CD4-positive, alpha-beta T cell (primary cell): ENCODE measurements at regions not wholly inside any gene's neighbourhood (a gene's known extent, or its start where the extent isn't known, plus 50 kb on each side); places are given as distances from the start of the nearest gene placed in this dataset.

ENCODE experiments used
- ATAC-seq: fragments of 200-7000 bp; cut with Tn5 transposase; one replicate; pipeline ENCODE4 v1.10.0; 2022; ENCODE audit warnings: mild to moderate bottlenecking; ENCODE audit not compliant: poor library complexity
- CTCF ChIA-PET: fragments of 350-600 bp; sonication (Branson Sonifier 250); formaldehyde crosslinking; loops from one replicate; lab custom pipeline; 2021; ENCODE audit warnings: antibody characterized with exemption, inconsistent platforms; lab: Charles Lee
- POLR2A ChIA-PET: fragments of 350-600 bp; sonication (Branson Sonifier 250); formaldehyde crosslinking; loops from one replicate; lab custom pipeline; 2021; ENCODE audit warnings: antibody characterized with exemption, inconsistent platforms; lab: Charles Lee
- DNase-seq, 14 experiments: peaks; one replicate each; pipeline ENCODE4 v3.0.0-alpha.2; 2013 to 2020; ENCODE audit warnings: mixed read lengths in 2 of 14
- H3K27ac ChIP-seq, 2 donors: one replicate each; pipeline versions ENCODE4 v1.5.1 to v1.7.0; 2013; ENCODE audit warnings: low read length in 2 of 2, low read depth in 1 of 2, mild to moderate bottlenecking in 1 of 2
- H3K27me3 ChIP-seq, 2 experiments: 1 replicate in 1 of 2; 2 replicates in 1 of 2; pipeline versions ENCODE4 v1.6.1 to v1.7.0; 2013; ENCODE audit warnings: low read length in 2 of 2, control low read depth in 1 of 2, mild to moderate bottlenecking in 1 of 2, moderate library complexity in 1 of 2; ENCODE audit not compliant: insufficient read depth in 2 of 2, control insufficient read depth in 1 of 2
- H3K36me3 ChIP-seq: one replicate; pipeline ENCODE4 v1.6.1; 2013; ENCODE audit warnings: low read length, control low read depth; ENCODE audit not compliant: insufficient read depth
- H3K4me1 ChIP-seq: one replicate; pipeline ENCODE4 v1.6.1; 2013; ENCODE audit warnings: low read length, control low read depth; ENCODE audit not compliant: insufficient read depth
- H3K4me3 ChIP-seq: one replicate; pipeline ENCODE4 v1.5.1; 2013; ENCODE audit warnings: mild to moderate bottlenecking, low read length, moderate library complexity
- H3K9me3 ChIP-seq, 2 experiments: 1 replicate in 1 of 2; 2 replicates in 1 of 2; pipeline versions ENCODE4 v1.6.1 to v1.7.0; 2013; ENCODE audit warnings: low read length in 2 of 2, mild to moderate bottlenecking in 2 of 2, control low read depth in 1 of 2, moderate library complexity in 1 of 2; ENCODE audit not compliant: control insufficient read depth in 1 of 2, insufficient read depth in 1 of 2
- H3K27ac Mint-ChIP-seq: one replicate; pipeline ENCODE4 v1.8.0; 2020; ENCODE audit warnings: mixed read lengths
- H3K27me3 Mint-ChIP-seq: one replicate; pipeline ENCODE4 v1.8.0; 2021; ENCODE audit warnings: mixed read lengths
- H3K36me3 Mint-ChIP-seq: one replicate; pipeline ENCODE4 v1.8.0; 2021; ENCODE audit warnings: low read depth, mixed read lengths
- H3K4me1 Mint-ChIP-seq: one replicate; pipeline ENCODE4 v1.8.0; 2021; ENCODE audit warnings: low read depth, mixed read lengths
- H3K4me3 Mint-ChIP-seq: one replicate; pipeline ENCODE4 v1.8.0; 2020; ENCODE audit warnings: mild to moderate bottlenecking, mixed read lengths
- H3K9me3 Mint-ChIP-seq: one replicate; pipeline ENCODE4 v1.8.0; 2020; ENCODE audit warnings: mixed read lengths
- CTCF ChIP-seq: fragments of 200-600 bp; IDR thresholded peaks from one replicate; pipeline ENCODE4 v1.8.0; 2022; ENCODE audit warnings: antibody characterized with exemption, mild to moderate bottlenecking
- intact Hi-C, 2 experiments: fragments of 100-400 bp; cut with DNase I in 1 of 2; cut with micrococcal nuclease in 1 of 2; formaldehyde crosslinking; loops; one replicate each; pipeline versions ENCODE4 v1.15.1 to v1.9.0; 2023 to 2025; cut with DNase I, micrococcal nuclease

GRCh38 chr6:120873125-120873865 is 461.0 kb downstream of the TBC1D32 start:
- intact Hi-C loops = no loop called here
- Histone ChIP-seq H3K27me3 (no peaks in the 10 kb centered on the region), H3K4me3 (no peak overlapping the region), H3K9me3 (peaks cover 0 to 31% of the 10 kb centered on the region in 2 experiments), H3K27ac (no peak overlapping the region), H3K36me3 (no peaks in the 10 kb centered on the region), H3K4me1 (no peaks in the 10 kb centered on the region)
- no peak for DNase-seq
- CTCF ChIA-PET = no interaction called here
- Mint-ChIP-seq H3K4me3 (no peak overlapping the region), H3K27me3 (no peaks in the 10 kb centered on the region), H3K36me3 (no peaks in the 10 kb centered on the region), H3K9me3 (no peaks in the 10 kb centered on the region), H3K4me1 (no peaks in the 10 kb centered on the region), H3K27ac (no peak overlapping the region)
- no peak for TF ChIP-seq CTCF
- no peak for ATAC-seq
- POLR2A ChIA-PET = no interaction called here

- no peaks in the 10 kb centered on the region for H3K36me3 Mint-ChIP-seq
- H3K4me1 ChIP-seq = no peaks in the 10 kb centered on the region
- H3K27ac ChIP-seq = no peak overlapping the region
- no peaks in the 10 kb centered on the region for H3K36me3 ChIP-seq
- ChIA-PET POLR2A (no interaction called here), CTCF (no interaction called here)
- TF ChIP-seq CTCF = no peak
- H3K27me3 Mint-ChIP-seq = no peaks in the 10 kb centered on the region
- intact Hi-C loops = no loop called here
- no peaks in the 10 kb centered on the region for H3K9me3 Mint-ChIP-seq
- no peak overlapping the region for H3K4me3 ChIP-seq
- no peak for ATAC-seq
- no peak overlapping the region for H3K27ac Mint-ChIP-seq
- H3K4me1 Mint-ChIP-seq = no peaks in the 10 kb centered on the region
- no peaks in the 10 kb centered on the region for H3K27me3 ChIP-seq
- no peak for DNase-seq
- H3K9me3 ChIP-seq = peaks cover 0 to 31% of the 10 kb centered on the region in 2 experiments
- no peak overlapping the region for H3K4me3 Mint-ChIP-seq
Observed at GRCh38 chr6:120872262-120872578, 462.1 kb downstream of the TBC1D32 start.

GRCh38 chr6:120871416-120872261 is 462.6 kb downstream of the TBC1D32 start:
- no peak overlapping the region for H3K27ac Mint-ChIP-seq
- ChIA-PET POLR2A (no interaction called here), CTCF (no interaction called here)
- no peaks in the 10 kb centered on the region for H3K36me3 ChIP-seq
- H3K27ac ChIP-seq = no peak overlapping the region
- H3K27me3 ChIP-seq = no peaks in the 10 kb centered on the region
- no peaks in the 10 kb centered on the region for H3K4me1 Mint-ChIP-seq
- no peak overlapping the region for H3K4me3 Mint-ChIP-seq
- ATAC-seq (no peak), DNase-seq (peak in 2 of 14 experiments; percentile 6 to 30)
- H3K4me3 ChIP-seq = no peak overlapping the region
- H3K4me1 ChIP-seq = no peaks in the 10 kb centered on the region
- H3K36me3 Mint-ChIP-seq = no peaks in the 10 kb centered on the region
- H3K9me3 ChIP-seq = peaks cover 0 to 31% of the 10 kb centered on the region in 2 experiments
- intact Hi-C loops = no loop called here
- H3K9me3 Mint-ChIP-seq = no peaks in the 10 kb centered on the region
- no peaks in the 10 kb centered on the region for H3K27me3 Mint-ChIP-seq
- no peak for TF ChIP-seq CTCF
